Naive thymus-derived CD4-positive, alpha-beta T cell (primary cell): ENCODE measurements at regions not wholly inside any gene's neighbourhood (a gene's known extent, or its start where the extent isn't known, plus 50 kb on each side); places are given as distances from the start of the nearest gene placed in this dataset.

Source experiments
- ATAC-seq: fragments of 150-1000 bp; cut with Tn5 transposase; 2 replicates; pipeline ENCODE4 v1.10.0; 2021; ENCODE audit warnings: mild to moderate bottlenecking, moderate library complexity
- CTCF ChIA-PET: fragments of 350-600 bp; sonication (Branson Sonifier 250); formaldehyde crosslinking; loops from one replicate; lab custom pipeline; 2021; ENCODE audit warnings: antibody characterized with exemption; lab: Charles Lee
- POLR2A ChIA-PET: fragments of 350-600 bp; sonication (Branson Sonifier 250); formaldehyde crosslinking; loops from one replicate; lab custom pipeline; 2021; ENCODE audit warnings: antibody characterized with exemption, inconsistent platforms; lab: Charles Lee
- DNase-seq, 9 donors: peaks; one replicate each; pipeline versions ENCODE4 v3.0.0 to v3.0.0-alpha.2; 2020 to 2022; ENCODE audit warnings: mixed read lengths in 1 of 9
- H3K27ac ChIP-seq: one replicate; pipeline ENCODE4 v1.7.0; 2013; ENCODE audit warnings: mild to moderate bottlenecking, low read depth, low read length, moderate library complexity
- H3K27me3 ChIP-seq, 2 donors: one replicate each; pipeline ENCODE4 v1.7.0; 2013; ENCODE audit warnings: low read length in 2 of 2, mild to moderate bottlenecking in 2 of 2, moderate library complexity in 2 of 2; ENCODE audit not compliant: control insufficient read depth in 2 of 2, insufficient read depth in 2 of 2
- H3K36me3 ChIP-seq, 3 experiments: 1 replicate in 2 of 3; 2 replicates in 1 of 3; pipeline ENCODE4 v1.7.0; 2013; ENCODE audit warnings: low read length in 3 of 3, mild to moderate bottlenecking in 3 of 3, moderate library complexity in 1 of 3; ENCODE audit not compliant: insufficient read depth in 3 of 3, control insufficient read depth in 2 of 3
- H3K4me1 ChIP-seq, 2 donors: one replicate each; pipeline ENCODE4 v1.7.0; 2013; ENCODE audit warnings: low read length in 2 of 2, mild to moderate bottlenecking in 2 of 2, moderate library complexity in 1 of 2; ENCODE audit not compliant: control insufficient read depth in 2 of 2, insufficient read depth in 2 of 2
- H3K4me3 ChIP-seq: 2 replicates; pipeline ENCODE4 v1.7.0; 2013; ENCODE audit warnings: mild to moderate bottlenecking, low read length
- H3K9me3 ChIP-seq, 3 experiments: 1 replicate in 2 of 3; 2 replicates in 1 of 3; pipeline ENCODE4 v1.7.0; 2013; ENCODE audit warnings: low read length in 3 of 3; ENCODE audit not compliant: control insufficient read depth in 2 of 3
- H3K27ac Mint-ChIP-seq, 9 donors: one replicate each; pipeline ENCODE4 v1.8.0; 2020 to 2022; ENCODE audit warnings: mixed read lengths in 9 of 9, mild to moderate bottlenecking in 8 of 9, moderate library complexity in 5 of 9, inconsistent platforms in 2 of 9
- H3K27me3 Mint-ChIP-seq, 5 donors: one replicate each; pipeline ENCODE4 v1.8.0; 2021 to 2022; ENCODE audit warnings: mixed read lengths in 5 of 5, mild to moderate bottlenecking in 1 of 5
- H3K36me3 Mint-ChIP-seq, 5 donors: one replicate each; pipeline ENCODE4 v1.8.0; 2020 to 2022; ENCODE audit warnings: mixed read lengths in 5 of 5, mild to moderate bottlenecking in 3 of 5, inconsistent platforms in 1 of 5
- H3K4me1 Mint-ChIP-seq, 7 donors: one replicate each; pipeline ENCODE4 v1.8.0; 2020 to 2022; ENCODE audit warnings: mixed read lengths in 7 of 7, mild to moderate bottlenecking in 3 of 7, inconsistent platforms in 1 of 7
- H3K4me3 Mint-ChIP-seq, 10 donors: one replicate each; pipeline ENCODE4 v1.8.0; 2020 to 2022; ENCODE audit warnings: mild to moderate bottlenecking in 10 of 10, mixed read lengths in 10 of 10, moderate library complexity in 6 of 10, inconsistent platforms in 2 of 10
- H3K9me3 Mint-ChIP-seq, 11 donors: one replicate each; pipeline ENCODE4 v1.8.0; 2020 to 2022; ENCODE audit warnings: mixed read lengths in 11 of 11, mild to moderate bottlenecking in 4 of 11, inconsistent platforms in 1 of 11, moderate library complexity in 1 of 11
- intact Hi-C, 2 donors: fragments of 100-400 bp; cut with micrococcal nuclease; formaldehyde crosslinking; loops; one replicate each; pipeline ENCODE4 v1.15.1; 2023

DNA sequence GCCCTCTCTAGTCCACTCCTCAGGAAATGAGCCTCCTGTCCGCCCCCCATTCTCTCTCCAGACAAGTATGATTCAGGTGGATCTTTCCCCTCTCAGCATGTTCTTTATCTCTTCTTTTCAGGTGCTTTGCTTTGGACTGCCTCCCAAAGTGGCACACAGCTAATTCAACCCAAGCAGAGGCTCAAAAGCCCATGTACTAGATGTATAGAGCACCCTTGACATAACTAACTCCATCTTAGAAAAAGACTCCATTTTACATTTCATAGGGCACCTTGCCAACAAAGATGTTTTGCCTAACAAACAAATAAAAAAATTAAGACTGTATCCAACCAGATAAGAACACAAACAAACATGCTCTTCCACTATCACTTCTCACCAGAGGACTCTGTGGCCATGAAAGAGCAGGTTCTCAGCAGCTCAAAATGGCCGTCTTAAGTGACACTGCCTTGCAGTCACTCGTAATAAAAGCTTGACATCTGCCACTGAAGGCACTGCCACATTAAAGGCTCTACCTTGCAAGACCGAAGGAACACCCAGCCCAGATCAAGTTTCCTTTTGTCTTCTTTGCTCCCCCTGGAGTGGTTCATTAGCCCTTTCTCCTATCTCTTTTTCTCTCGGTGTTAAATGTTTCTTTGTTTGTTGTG lies 84.9 kb upstream of the TAB3 start:
- H3K27ac ChIP-seq = no peak overlapping the region
- H3K4me3 ChIP-seq = no peak overlapping the region
- ChIA-PET CTCF (no interaction called here), POLR2A (interaction anchor here (0.6 kb wide), 1 partner anchor 19 kb away, joined by 3 read pairs; no protein-coding TSS in a partner anchor)
- intact Hi-C loops = loop anchor here in 1 of 2 donors (10.0 kb wide), 1 partner anchor 239 kb away; no protein-coding TSS in a partner anchor
- no peaks in the 10 kb centered on the region for H3K4me1 ChIP-seq
- Mint-ChIP-seq H3K36me3 (no peaks in the 10 kb centered on the region), H3K27ac (peak overlapping the region in 4 of 9 donors; percentile 4 to 41 (median 33)), H3K4me1 (peaks cover 0 to 16% (median 13%) of the 10 kb centered on the region in 7 donors), H3K4me3 (peak overlapping the region in 4 of 10 donors; percentile 1 to 49 (median 39)), H3K27me3 (peaks cover 0 to 10% (median 6%) of the 10 kb centered on the region in 5 donors), H3K9me3 (peaks cover 0 to 2% (median 0%) of the 10 kb centered on the region in 11 donors)
- ATAC-seq (no peak), DNase-seq (no peak)
- no peaks in the 10 kb centered on the region for H3K9me3 ChIP-seq
- no peaks in the 10 kb centered on the region for H3K36me3 ChIP-seq
- H3K27me3 ChIP-seq = no peaks in the 10 kb centered on the region

DNA sequence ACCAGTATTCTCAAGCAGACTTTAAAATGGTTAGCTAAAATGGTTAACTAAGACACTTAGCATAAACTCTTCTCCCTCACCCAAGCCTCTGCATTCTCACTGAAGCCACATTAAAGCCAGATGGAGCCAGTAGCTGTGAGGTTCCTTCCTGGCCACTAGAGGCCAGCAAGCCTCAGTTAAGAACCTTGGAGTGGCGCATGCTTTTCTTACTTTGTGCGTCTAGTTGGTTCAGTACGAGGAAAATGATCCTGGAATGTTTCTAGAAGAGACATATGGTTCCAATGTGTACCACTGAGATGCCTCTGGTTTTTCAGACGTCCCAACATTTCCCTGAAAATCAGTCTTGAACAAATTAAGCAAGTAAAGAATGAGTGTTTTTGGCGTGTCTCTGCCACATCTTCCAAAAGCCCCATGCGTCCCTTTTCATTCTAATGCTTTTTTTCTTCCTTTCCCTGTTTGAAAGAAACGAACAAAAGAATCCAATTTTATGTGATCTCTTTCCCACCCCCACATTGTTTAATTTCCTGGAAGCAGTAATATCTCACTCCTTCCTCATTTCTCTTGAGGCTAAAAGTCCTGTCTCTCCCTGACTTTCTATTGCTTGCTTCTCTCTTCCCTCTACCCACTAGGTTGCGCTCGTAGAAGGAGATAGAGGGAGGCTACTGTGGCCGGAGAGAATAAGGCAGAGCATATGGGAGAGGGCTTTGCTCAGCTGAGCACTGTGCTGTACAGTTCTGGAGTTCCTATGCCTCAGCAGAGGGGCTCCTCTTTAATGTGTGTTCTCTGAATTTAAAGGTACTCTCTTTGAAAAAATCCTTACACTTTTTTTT lies 82.9 kb upstream of the TAB3 start:
- CTCF ChIA-PET = interaction anchor here (0.5 kb wide), 1 partner anchor 237 kb away, joined by 3 read pairs; no protein-coding TSS in a partner anchor
- Histone ChIP-seq H3K4me1 (no peaks in the 10 kb centered on the region), H3K4me3 (peak overlapping the region; percentile 20), H3K27me3 (no peaks in the 10 kb centered on the region), H3K9me3 (no peaks in the 10 kb centered on the region), H3K36me3 (no peaks in the 10 kb centered on the region), H3K27ac (no peak overlapping the region)
- H3K9me3 Mint-ChIP-seq = peaks cover 0 to 2% (median 0%) of the 10 kb centered on the region in 11 donors
- H3K36me3 Mint-ChIP-seq = no peaks in the 10 kb centered on the region
- DNase-seq = peak in 5 of 9 donors; percentile 12 to 22 (median 19)
- intact Hi-C loops = loop anchor here (1.0 to 10.0 kb wide), 3 partner anchors 235 to 686 kb away; no protein-coding TSS in a partner anchor
- POLR2A ChIA-PET = interaction anchor here (0.6 kb wide), 1 partner anchor 82 kb away, joined by 4 read pairs; no protein-coding TSS in a partner anchor
- peak overlapping the region in 1 of 9 donors; percentile 80 for H3K27ac Mint-ChIP-seq
- peaks cover 0 to 16% (median 13%) of the 10 kb centered on the region in 7 donors for H3K4me1 Mint-ChIP-seq
- H3K27me3 Mint-ChIP-seq = peaks cover 0 to 8% (median 4%) of the 10 kb centered on the region in 5 donors
- ATAC-seq = peak; percentile 76
- peak overlapping the region; percentile 51 to 92 (median 80) for H3K4me3 Mint-ChIP-seq

DNA sequence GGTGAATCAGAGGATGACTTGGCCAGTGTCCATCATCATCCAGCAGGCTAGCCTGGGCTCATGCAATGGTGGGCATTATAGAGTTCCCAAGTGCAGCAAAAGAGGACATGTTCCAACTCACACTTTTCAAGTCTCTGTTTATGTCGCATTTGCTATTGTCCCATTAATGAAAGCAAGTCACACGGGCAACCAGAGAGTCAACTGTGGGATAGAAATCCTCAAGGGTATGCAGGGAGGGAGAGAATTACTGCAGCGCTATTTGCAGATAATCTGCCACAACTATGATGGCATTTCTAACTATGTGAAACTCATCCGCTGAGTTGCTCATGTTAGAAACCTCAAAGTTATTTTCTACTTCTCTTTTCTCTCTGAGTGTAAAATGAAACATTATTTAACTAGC lies 78.5 kb upstream of the TAB3 start:
- no peak overlapping the region for H3K4me3 Mint-ChIP-seq
- H3K9me3 Mint-ChIP-seq = peaks cover 0 to 1% (median 0%) of the 10 kb centered on the region in 11 donors

DNA sequence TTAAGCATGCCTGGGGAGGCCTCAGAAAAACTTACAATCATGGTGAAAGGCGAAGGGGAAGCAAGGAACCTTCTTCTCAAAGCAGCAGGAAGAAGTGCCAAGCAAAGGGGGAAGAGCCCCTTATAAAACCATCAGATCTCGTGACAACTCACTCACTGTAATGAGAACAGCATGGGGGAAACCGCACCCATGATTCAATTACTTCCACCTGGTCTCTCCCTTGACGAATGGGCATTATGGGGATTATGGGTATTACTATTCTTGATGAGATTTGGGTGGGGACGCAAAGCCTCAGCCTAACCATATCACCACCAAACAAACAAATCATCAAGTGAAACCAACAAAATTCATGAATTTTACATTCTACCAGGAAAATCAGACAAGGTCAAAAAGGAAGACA lies 76.7 kb upstream of the TAB3 start:
- ChIA-PET POLR2A (no interaction called here), CTCF (interaction anchor here (0.6 kb wide), 1 partner anchor 1558 kb away, joined by 3 read pairs; no protein-coding TSS in a partner anchor)
- no peak overlapping the region for H3K4me3 ChIP-seq
- H3K9me3 ChIP-seq = no peaks in the 10 kb centered on the region
- no peaks in the 10 kb centered on the region for H3K4me1 Mint-ChIP-seq
- ATAC-seq = no peak
- H3K27me3 Mint-ChIP-seq = peaks cover 0 to 5% (median 0%) of the 10 kb centered on the region in 5 donors
- H3K36me3 ChIP-seq = no peaks in the 10 kb centered on the region
- H3K36me3 Mint-ChIP-seq = no peaks in the 10 kb centered on the region
- DNase-seq = no peak
- intact Hi-C loops = no loop called here
- H3K27ac ChIP-seq = no peak overlapping the region
- no peak overlapping the region for H3K4me3 Mint-ChIP-seq
- H3K27ac Mint-ChIP-seq = no peak overlapping the region
- H3K27me3 ChIP-seq = no peaks in the 10 kb centered on the region
- peaks cover 0 to 1% (median 0%) of the 10 kb centered on the region in 11 donors for H3K9me3 Mint-ChIP-seq
- no peaks in the 10 kb centered on the region for H3K4me1 ChIP-seq

More for the DNA sequence above, 78.5 kb upstream of the TAB3 start:
- Histone ChIP-seq H3K27me3 (no peaks in the 10 kb centered on the region), H3K36me3 (no peaks in the 10 kb centered on the region), H3K4me1 (no peaks in the 10 kb centered on the region), H3K4me3 (no peak overlapping the region), H3K27ac (no peak overlapping the region), H3K9me3 (no peaks in the 10 kb centered on the region)
- H3K4me1 Mint-ChIP-seq = peaks cover 0 to 7% (median 5%) of the 10 kb centered on the region in 7 donors
- H3K27me3 Mint-ChIP-seq = peaks cover 0 to 5% (median 0%) of the 10 kb centered on the region in 5 donors
- CTCF ChIA-PET = no interaction called here
- DNase-seq (no peak), ATAC-seq (no peak)
- POLR2A ChIA-PET = no interaction called here
- intact Hi-C loops = no loop called here
- no peak overlapping the region for H3K27ac Mint-ChIP-seq
- H3K36me3 Mint-ChIP-seq = no peaks in the 10 kb centered on the region

DNA sequence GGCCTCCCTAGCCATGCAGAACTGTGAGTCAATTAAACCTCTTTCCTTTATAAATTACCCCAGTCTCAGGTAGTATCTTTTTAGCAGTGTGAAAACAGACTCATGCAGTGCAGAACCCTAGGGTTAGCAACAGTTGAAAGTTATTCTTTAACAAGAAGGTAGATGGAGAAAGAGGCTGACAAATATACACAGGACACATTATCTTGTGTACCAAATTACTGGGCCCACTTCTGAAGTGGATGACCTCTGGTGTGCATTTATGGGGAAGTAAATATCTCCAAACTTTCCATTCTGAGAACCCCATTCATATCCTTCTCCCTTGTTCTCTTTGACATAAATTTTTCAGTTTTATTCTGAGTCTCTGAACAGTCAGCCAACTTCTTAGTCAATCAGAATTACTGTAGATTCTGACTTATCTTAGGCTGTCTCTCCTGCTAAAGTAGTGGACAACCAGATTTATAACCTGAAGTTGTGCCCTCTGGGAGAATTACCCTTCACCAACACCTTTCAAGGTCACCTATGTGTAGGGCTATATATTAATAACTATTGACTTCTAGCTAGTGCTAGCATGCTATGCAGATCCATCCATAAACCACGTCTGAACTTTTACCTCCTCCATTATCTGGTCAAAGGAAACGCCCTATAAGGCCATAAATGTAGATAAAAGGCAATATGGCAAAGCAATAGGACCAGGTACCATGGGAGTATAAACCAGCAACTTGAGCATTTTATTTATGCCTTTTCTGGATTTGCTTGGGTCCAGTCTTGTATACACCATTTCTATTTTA lies 72.5 kb upstream of the TAB3 start:
- ChIA-PET POLR2A (no interaction called here), CTCF (no interaction called here)
- Mint-ChIP-seq H3K27me3 (peaks cover 0 to 5% (median 0%) of the 10 kb centered on the region in 5 donors), H3K36me3 (no peaks in the 10 kb centered on the region), H3K4me1 (no peaks in the 10 kb centered on the region), H3K27ac (no peak overlapping the region), H3K4me3 (no peak overlapping the region), H3K9me3 (peaks cover 0 to 1% (median 0%) of the 10 kb centered on the region in 11 donors)
- Histone ChIP-seq H3K27me3 (no peaks in the 10 kb centered on the region), H3K27ac (no peak overlapping the region), H3K4me1 (no peaks in the 10 kb centered on the region), H3K36me3 (no peaks in the 10 kb centered on the region), H3K4me3 (no peak overlapping the region), H3K9me3 (no peaks in the 10 kb centered on the region)
- intact Hi-C loops = no loop called here
- no peak for ATAC-seq
- DNase-seq = no peak

DNA sequence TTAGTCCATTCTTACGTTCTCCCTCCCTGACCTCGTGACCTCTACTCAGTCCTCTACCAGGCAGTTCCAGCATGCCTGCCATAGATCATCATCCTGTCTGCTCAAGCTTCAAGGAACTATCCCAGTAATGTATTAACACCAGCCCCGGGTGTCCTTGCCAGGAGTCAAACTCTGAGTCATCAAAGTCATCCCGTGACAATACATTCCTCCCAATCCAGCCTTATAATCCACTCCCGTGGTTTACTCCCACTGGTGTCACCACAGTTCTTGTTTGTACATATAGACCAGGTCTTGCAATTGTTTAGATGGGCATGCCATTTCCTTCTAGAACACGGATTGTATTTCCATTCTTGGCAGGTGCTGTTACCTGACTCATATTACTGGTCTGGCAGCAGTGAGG lies 68.7 kb upstream of the TAB3 start:
- Mint-ChIP-seq H3K4me3 (no peak overlapping the region), H3K27ac (no peak overlapping the region), H3K36me3 (no peaks in the 10 kb centered on the region), H3K27me3 (no peaks in the 10 kb centered on the region), H3K4me1 (no peaks in the 10 kb centered on the region), H3K9me3 (no peaks in the 10 kb centered on the region)
- ChIA-PET POLR2A (no interaction called here), CTCF (no interaction called here)
- Histone ChIP-seq H3K9me3 (no peaks in the 10 kb centered on the region), H3K27ac (no peak overlapping the region), H3K27me3 (no peaks in the 10 kb centered on the region), H3K4me3 (no peak overlapping the region), H3K36me3 (no peaks in the 10 kb centered on the region), H3K4me1 (no peaks in the 10 kb centered on the region)
- DNase-seq (no peak), ATAC-seq (no peak)
- intact Hi-C loops = no loop called here
